GM12872 (cell line): ENCODE measurements at regions not wholly inside any gene's neighbourhood (a gene's known extent, or its start where the extent isn't known, plus 50 kb on each side); places are given as distances from the start of the nearest gene placed in this dataset.

Experiments used
- CTCF ChIP-seq: IDR thresholded peaks from 3 replicates; pipeline ENCODE4 v1.5.1; 2011; ENCODE audit warnings: low read depth, mild to moderate bottlenecking, low read length, moderate library complexity; ENCODE audit not compliant: insufficient read depth

- TF ChIP-seq CTCF: no peak
Measured at GRCh38 chr10:70960783-70961570, 72.6 kb upstream of the PCBD1 start.

GRCh38 chr10:70962686-70963085, 74.3 kb upstream of the PCBD1 start:
- TF ChIP-seq CTCF: no peak

GRCh38 chr10:70963271-70963670, 74.9 kb upstream of the PCBD1 start:
- TF ChIP-seq CTCF: no peak

- TF ChIP-seq CTCF: no peak
Measured at GRCh38 chr10:70964245-70964644, 75.9 kb upstream of the PCBD1 start.

GRCh38 chr10:70964881-70965280, 76.5 kb upstream of the PCBD1 start:
- no peak for TF ChIP-seq CTCF

- no peak for TF ChIP-seq CTCF
Measured at GRCh38 chr10:70965566-70965965, 77.2 kb upstream of the PCBD1 start.

GRCh38 chr10:70966646-70967553, 78.5 kb upstream of the PCBD1 start:
- TF ChIP-seq CTCF: no peak
